NCI-H774 (cell line): ENCODE measurements at regions not wholly inside any gene's neighbourhood (a gene's known extent, or its start where the extent isn't known, plus 50 kb on each side); places are given as distances from the start of the nearest gene placed in this dataset.
A peak's percentile ranks its signal among the peaks of the same experiment; 100 is the strongest.

ENCODE experiments used
- DNase-seq: peaks from one replicate; lab custom pipeline; 2025; lab: John Stamatoyannopoulos, UW

DNA sequence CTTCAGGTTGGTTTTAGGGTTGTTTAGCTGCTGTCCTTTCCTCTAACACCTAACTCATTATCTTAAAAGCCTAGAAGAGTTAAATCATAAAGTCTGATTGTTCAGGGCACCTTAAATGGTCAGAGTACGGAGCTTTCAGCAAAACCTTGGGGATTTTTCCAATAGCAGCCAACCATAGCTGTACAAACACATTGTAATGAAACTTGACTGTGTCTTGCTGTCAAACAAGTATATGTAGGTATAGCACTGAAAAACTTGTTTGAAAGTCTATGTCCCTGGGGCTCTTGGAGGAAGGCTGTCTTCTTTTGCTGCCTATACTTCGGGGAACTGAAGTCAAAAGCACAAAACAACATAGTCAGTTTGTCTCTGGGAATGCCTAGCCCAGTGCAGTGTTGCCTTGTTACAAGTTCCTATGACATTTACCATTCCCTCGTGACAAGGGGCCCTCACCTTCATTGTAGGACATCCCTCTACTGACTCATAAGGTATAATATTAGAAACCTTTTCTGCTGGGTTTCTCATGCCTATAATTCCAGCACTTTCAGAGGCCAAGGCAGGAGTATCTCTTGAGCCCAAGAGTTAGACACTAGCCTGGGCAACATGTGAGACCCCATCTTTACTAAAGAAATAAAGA is 474.5 kb upstream of the NBEA start:
- no peak for DNase-seq

DNA sequence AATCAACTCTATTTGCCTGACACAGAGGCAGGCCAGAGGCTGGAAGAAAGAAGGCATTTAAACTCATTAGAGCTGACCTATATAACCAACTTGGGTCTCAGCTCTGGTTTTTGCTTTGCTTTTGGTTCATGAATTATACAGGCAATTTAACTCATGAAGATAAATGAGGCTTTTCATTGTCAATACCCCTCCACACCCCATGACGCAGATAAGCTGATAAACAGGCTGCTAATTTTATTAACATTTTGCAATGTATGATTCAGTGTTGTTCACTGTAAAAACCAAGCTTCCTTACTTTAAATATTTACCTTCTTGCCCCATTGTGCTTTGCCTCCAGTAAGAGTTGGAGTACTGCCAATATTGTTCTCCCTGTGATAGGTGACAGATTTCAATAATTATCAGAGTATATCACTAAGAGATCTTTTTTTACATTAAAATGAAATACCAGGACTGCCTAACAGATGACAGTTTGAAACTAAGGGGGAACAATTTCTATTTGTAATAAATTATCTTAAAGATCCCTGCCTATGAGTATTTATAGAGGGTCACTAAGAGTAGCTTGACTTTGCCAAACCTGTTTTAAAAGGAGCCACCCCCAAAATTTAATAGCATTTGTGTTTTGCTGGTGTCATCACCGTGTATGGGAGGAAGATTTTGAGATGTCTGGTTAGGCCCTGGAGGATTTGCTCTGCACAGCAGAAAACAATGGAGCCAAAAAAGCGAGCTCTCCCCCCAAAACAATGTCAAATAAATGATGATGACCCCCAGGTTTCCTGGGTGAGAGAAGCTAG is 472.7 kb upstream of the NBEA start:
- DNase-seq, result peak; percentile 8

DNA sequence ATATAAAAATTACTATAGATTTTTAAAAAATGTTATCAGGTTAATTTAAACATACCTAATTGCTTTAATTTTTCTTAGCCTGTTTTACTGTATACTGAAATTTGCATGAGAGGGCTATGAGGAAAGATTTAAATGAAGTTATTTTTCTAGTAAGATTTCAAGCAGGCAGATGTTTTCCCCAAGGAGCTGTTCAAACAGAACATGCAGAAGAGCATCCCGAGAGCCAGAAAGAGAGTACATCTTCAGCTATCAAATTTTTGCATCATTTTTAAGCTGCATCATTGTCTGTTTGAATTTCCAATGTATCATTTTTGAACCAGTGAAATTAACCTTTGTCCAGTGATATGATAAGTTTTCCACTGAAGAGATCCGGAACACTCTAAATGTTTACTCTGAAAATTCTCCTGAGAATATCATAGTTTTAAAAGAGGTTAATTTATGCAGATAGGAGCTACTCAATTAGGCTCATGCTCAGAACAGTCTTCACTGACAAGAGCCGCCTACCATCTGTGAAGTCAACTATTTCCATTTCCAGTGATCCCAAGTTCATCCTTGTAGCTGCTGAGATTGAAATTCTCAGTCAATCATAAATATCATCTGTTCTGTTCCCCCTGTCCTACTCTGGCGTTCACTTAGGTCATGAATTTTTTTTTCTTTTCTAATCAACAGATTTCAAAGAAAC is 467.7 kb upstream of the NBEA start:
- no peak for DNase-seq

DNA sequence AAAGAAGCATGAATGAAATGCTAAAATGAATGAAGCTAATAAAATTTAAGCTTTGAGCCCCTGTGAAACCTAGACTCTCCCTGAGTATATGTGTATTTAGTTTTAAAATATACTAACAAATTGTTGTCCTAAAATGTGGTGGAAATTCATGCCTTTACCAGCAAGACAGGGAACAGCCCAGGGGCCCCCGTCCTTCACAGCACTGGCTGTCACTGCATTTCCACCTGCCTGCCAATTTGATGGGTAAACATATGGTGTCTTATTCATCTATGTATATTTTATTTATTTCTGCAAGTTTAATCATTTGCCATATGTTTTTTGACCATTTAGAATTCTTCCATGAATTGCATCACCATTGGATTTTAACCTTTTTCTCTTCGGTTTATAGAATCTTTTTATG is 463.7 kb upstream of the NBEA start:
- no peak for DNase-seq

DNA sequence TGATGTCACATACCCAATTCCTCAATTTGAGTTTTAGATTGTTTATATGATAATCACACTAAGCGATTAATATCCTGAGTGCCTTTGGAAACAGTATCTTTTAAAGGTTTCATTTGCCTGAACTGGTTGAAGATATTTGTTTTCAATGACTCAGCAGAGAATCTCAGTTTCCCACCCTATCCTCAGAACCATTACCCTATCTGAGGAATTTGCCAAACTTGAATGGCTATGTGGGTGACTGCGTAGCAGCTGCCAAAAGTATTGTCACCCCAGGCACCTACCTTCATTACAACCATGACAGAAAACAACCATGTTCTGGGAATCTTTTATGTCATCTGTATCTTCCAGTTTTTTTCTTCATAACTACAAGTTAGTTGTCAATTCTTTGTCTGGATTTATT is 440.1 kb upstream of the NBEA start:
- DNase-seq, result no peak

DNA sequence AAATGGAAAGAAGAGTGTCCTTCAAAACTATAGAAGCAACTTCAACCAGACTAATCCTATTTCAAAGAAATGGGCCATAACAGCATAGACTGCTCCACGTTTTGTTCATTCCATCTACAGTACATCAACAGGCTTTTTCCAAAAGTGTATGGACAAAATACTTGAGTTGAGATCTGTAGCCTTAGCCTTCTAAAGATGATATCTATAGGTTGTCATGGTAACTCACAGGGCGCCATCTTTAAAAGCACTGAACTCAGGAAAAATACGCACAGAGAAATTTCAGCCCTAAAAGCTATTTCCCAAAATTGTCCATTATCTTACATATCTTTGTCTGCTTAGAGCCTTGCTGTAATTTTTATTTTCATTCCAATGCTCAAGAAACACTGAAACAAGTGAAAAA is 439.4 kb upstream of the NBEA start:
- DNase-seq, result no peak

DNA sequence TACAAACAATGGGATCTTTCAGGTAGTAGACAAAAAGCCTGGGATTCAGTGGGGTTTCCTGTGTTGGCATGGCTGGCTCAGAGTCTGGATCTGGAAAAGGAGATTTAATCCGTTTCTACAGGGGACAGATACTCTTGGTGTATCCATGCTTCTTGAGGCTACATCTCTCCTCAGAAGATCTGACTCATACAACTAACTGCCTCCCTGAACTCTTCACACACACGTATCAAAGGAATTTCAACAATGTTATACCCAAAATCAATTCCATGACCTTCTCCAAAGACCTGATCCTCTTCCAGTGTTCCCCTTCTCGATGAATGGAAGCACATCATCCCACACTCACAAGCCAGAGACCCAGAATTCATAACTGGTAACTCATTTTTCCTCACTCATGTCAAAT is 435.3 kb upstream of the NBEA start:
- DNase-seq, result no peak

GRCh38 chr13:34507630-34508029 is 434.4 kb upstream of the NBEA start:
- no peak for DNase-seq

GRCh38 chr13:34512817-34513216 is 429.3 kb upstream of the NBEA start:
- no peak for DNase-seq

DNA sequence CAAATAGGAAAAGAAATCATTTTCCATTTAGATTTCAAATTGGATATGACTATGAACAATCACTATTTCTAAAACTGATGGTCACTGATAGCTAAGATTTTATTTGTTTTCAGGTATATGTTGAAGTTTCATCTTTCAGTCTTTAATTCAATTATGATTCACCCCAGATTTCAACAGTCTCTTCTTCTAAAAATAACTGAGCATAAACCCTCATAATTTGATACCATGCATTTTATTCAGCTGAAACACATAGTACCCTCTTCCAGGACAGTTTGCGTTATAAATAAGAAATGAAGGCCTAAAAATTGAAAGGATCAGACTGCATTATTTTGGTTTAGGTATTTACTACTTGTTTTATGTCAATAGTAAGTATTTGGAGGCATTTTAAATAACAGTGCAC is 428.5 kb upstream of the NBEA start:
- no peak for DNase-seq

DNA sequence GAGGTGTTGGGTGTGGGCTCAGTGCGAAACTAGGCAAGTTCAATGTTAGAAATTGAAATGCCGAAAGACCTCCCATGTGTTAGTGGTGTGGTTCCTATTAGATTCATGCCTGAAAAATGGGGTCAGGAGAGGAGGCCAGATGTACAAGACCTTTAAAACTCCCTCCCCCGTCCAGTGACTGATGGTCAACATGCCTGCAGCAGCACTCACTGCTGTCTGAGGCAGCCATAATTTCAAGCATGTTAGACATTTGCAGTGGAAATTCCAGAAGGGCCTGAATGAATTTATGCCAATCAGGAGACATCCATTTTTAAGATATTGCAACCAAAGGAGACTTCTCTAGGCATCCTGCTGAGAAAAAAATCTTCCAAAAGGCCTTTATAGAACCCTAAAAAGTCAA is 426.9 kb upstream of the NBEA start:
- no peak for DNase-seq

- no peak for DNase-seq
Observed at GRCh38 chr13:34521171-34521570, 420.9 kb upstream of the NBEA start.

DNA sequence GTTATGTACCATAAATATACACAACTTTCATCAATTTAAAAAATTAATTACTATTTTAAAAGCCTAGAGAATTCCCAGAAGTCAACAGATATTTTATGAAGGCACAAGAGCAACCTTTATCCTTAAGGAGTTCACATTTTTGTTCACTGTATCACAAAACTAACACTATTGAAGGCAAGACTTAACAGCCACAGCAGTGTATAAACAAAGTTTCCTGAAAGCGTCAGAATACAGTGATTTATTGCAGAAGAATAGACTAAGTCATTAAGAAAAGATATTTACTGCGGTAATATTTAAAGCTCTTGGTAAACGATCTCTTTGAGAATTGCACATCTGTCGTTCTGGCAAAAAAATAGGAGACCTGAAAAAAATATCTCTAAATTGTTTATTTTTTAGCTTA is 419.3 kb upstream of the NBEA start:
- no peak for DNase-seq

GRCh38 chr13:34523406-34523805 is 418.7 kb upstream of the NBEA start:
- DNase-seq, result no peak

DNA sequence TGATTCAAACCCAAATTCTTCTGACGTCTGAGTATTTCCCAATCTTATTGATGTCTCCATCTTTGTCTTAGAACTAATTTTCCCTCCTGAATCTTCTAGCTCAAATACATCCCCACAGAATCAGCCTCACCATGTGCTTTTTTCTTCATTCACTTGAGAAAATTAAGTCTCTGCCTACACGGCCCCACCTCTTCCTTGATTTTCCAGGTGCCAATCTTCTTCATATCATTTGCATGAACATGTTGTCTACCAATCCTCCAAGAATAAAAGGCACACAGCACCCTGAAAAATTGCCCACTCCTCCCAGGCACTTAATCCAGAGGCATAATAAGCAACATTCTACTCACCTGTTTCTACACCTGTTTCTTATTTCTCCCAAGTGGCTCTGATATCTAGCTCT is 408.1 kb upstream of the NBEA start:
- DNase-seq, result no peak

DNA sequence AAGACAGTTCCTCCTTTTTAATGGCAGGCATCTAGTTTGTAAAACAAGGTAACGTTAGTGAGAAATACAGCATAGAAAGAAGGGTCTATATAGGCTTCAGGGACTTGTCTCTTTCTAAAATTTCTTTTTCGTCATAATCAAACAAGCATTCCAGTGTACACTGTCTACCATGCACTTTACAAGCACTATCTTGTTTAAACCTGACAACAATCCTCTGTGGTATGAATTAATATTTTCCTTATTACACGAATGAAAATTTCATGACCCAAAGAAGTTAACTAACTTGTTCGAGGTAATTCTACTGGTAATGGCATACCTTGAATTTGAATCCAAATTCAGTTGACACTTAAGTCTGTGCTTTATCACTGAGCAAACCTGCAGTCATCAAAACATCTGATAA is 399.7 kb upstream of the NBEA start:
- DNase-seq, result no peak

- DNase-seq, result no peak
Observed at GRCh38 chr13:34543836-34544235, 398.2 kb upstream of the NBEA start.

DNA sequence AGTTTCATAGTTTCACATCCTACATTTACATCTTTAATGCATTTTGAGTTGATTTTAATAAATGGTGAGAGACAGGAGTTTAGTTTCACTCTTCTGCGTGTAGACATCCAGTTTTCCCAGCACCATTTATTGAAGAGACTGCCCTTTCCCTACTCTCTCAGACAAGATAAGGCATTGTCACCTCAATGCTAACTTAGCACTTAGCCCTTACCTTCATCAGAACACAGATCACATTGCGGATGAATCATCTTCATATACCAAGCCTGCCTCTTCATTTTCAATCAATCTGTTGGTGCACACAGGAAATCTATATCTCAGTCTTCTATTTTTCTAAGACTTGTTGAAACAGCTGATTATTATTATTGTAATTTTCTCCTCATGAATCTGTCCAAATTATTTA is 396.6 kb upstream of the NBEA start:
- DNase-seq, result no peak

DNA sequence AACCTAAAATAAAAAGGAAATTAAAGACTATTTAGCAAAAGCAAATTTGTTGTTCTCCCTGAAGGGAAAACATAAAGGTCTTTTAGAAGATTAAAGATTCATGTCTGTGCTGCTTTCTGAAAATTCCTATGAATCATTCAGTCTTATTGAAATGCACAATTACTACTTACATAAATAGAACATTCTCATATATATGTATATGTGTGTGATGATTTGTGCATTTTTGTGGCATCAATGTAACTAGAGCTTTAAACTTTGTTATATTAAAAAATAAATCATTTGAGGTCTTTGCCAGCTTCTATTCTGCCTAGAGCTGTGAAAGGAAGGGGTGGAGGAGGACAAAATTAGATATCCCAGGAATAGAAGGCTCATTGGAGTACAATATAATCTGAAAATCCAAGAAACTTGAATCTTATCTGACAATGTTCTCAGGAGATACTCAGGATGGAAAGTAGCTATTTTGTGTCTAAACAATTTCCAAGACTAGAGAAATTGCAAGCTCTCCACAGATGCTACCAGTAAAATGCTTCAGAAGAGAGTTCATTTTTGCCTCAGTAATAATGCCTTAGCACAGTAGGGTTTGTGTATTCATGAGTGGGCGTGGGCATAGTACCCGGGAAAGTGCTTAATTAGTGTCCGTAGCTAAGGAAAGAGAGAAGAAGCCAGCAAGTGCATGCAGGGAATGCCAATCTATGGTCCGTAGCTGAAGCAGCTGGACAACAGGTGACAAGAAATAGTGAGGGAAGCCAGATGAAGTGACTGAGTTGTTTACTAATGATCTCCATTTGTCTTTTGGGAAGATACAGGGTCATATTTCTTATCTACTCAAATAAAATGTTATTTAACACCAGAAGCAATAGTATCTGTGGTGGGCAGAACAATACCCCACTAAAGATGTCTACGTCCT is 395.5 kb upstream of the NBEA start:
- DNase-seq, result no peak

- DNase-seq, result no peak
Observed at GRCh38 chr13:34547929-34548328, 394.1 kb upstream of the NBEA start.

GRCh38 chr13:34553376-34553775 is 388.7 kb upstream of the NBEA start:
- no peak for DNase-seq

DNA sequence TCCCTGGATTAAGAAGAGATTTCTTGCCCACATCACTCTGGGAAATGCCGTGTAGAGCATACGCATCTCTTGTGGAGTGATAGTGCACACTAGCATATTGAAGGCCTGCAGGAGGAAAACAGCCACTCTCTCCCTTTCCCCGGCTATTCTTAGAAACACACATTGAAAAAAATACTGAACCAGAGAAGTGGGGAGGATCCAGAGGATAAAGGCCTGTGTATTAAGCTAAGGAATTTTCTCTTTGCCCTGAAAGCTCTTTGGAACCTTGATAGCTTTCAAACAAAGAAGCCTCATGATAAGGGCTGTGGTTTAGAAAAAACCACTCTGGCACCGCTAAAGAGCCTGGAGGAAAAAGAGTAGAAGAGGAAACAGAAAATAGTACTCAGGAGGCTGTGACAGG is 386.1 kb upstream of the NBEA start:
- DNase-seq, result no peak
